ENCODE measurements at regions not wholly inside any gene's neighbourhood (a gene's known extent, or its start where the extent isn't known, plus 50 kb on each side); places are given as distances from the start of the nearest gene placed in this dataset.

GRCh38 chr1:58397187-58397820 is 149.2 kb downstream of the OMA1 start:
- Histone ChIP-seq H3K4me1 (ENCODE audit: insufficient read depth, low read length) (peaks cover 35% of the 10 kb centered on the region), H3K9ac (ENCODE audit: low read depth, low read length) (no peak overlapping the region), H3K9me3 (ENCODE audit: control insufficient read depth, insufficient read depth, low read length) (no peaks in the 10 kb centered on the region), H3K36me3 (ENCODE audit: insufficient read depth, low read length) (no peaks in the 10 kb centered on the region)

GRCh38 chr1:58396150-58396549 is 150.4 kb downstream of the OMA1 start:
- Histone ChIP-seq H3K9me3 (ENCODE audit: control insufficient read depth, insufficient read depth, low read length) (no peaks in the 10 kb centered on the region), H3K4me1 (ENCODE audit: insufficient read depth, low read length) (peaks cover 47% of the 10 kb centered on the region), H3K36me3 (ENCODE audit: insufficient read depth, low read length) (no peaks in the 10 kb centered on the region), H3K9ac (ENCODE audit: low read depth, low read length) (no peak overlapping the region)

- Histone ChIP-seq H3K36me3 (ENCODE audit: insufficient read depth, low read length) (no peaks in the 10 kb centered on the region), H3K9me3 (ENCODE audit: control insufficient read depth, insufficient read depth, low read length) (no peaks in the 10 kb centered on the region), H3K4me1 (ENCODE audit: insufficient read depth, low read length) (peaks cover 48% of the 10 kb centered on the region), H3K9ac (ENCODE audit: low read depth, low read length) (no peak overlapping the region)
Observed at GRCh38 chr1:58395355-58395754, 151.2 kb downstream of the OMA1 start.

- no peaks in the 10 kb centered on the region for H3K9me3 ChIP-seq (ENCODE audit: control insufficient read depth, insufficient read depth, low read length)
- H3K4me1 ChIP-seq (ENCODE audit: insufficient read depth, low read length) = peaks cover 38% of the 10 kb centered on the region
- no peak overlapping the region for H3K9ac ChIP-seq (ENCODE audit: low read depth, low read length)
- H3K36me3 ChIP-seq (ENCODE audit: insufficient read depth, low read length) = no peaks in the 10 kb centered on the region
Observed at GRCh38 chr1:58392083-58392482, 154.4 kb downstream of the OMA1 start.

GRCh38 chr1:58391514-58391913 is 155.0 kb downstream of the OMA1 start:
- Histone ChIP-seq H3K9me3 (ENCODE audit: control insufficient read depth, insufficient read depth, low read length) (no peaks in the 10 kb centered on the region), H3K36me3 (ENCODE audit: insufficient read depth, low read length) (no peaks in the 10 kb centered on the region), H3K9ac (ENCODE audit: low read depth, low read length) (no peak overlapping the region), H3K4me1 (ENCODE audit: insufficient read depth, low read length) (peaks cover 34% of the 10 kb centered on the region)

- Histone ChIP-seq H3K9me3 (ENCODE audit: control insufficient read depth, insufficient read depth, low read length) (no peaks in the 10 kb centered on the region), H3K9ac (ENCODE audit: low read depth, low read length) (no peak overlapping the region), H3K4me1 (ENCODE audit: insufficient read depth, low read length) (peaks cover 30% of the 10 kb centered on the region), H3K36me3 (ENCODE audit: insufficient read depth, low read length) (no peaks in the 10 kb centered on the region)
Observed at GRCh38 chr1:58391056-58391455, 155.5 kb downstream of the OMA1 start.

- Histone ChIP-seq H3K9me3 (ENCODE audit: control insufficient read depth, insufficient read depth, low read length) (no peaks in the 10 kb centered on the region), H3K9ac (ENCODE audit: low read depth, low read length) (no peak overlapping the region), H3K36me3 (ENCODE audit: insufficient read depth, low read length) (no peaks in the 10 kb centered on the region), H3K4me1 (ENCODE audit: insufficient read depth, low read length) (peaks cover 22% of the 10 kb centered on the region)
Observed at GRCh38 chr1:58390091-58390490, 156.4 kb downstream of the OMA1 start.

- Histone ChIP-seq H3K9ac (ENCODE audit: low read depth, low read length) (no peak overlapping the region), H3K36me3 (ENCODE audit: insufficient read depth, low read length) (no peaks in the 10 kb centered on the region), H3K9me3 (ENCODE audit: control insufficient read depth, insufficient read depth, low read length) (0 out of 2 replicates have a peak, but pooled peaks cover 2% of the 10 kb centered on the region), H3K4me1 (ENCODE audit: insufficient read depth, low read length) (no peaks in the 10 kb centered on the region; the same call in 1 of the 2 replicates)
Observed at GRCh38 chr1:58380345-58380744, 166.2 kb downstream of the OMA1 start.

- H3K36me3 ChIP-seq (ENCODE audit: insufficient read depth, low read length) = no peaks in the 10 kb centered on the region
- H3K9me3 ChIP-seq (ENCODE audit: control insufficient read depth, insufficient read depth, low read length) = peaks cover 7% of the 10 kb centered on the region
- no peaks in the 10 kb centered on the region for H3K4me1 ChIP-seq (ENCODE audit: insufficient read depth, low read length)
- no peak overlapping the region for H3K9ac ChIP-seq (ENCODE audit: low read depth, low read length)
Observed at GRCh38 chr1:58367217-58367616, 179.3 kb downstream of the OMA1 start.

- no peaks in the 10 kb centered on the region for H3K36me3 ChIP-seq (ENCODE audit: insufficient read depth, low read length)
- no peak overlapping the region for H3K9ac ChIP-seq (ENCODE audit: low read depth, low read length)
- no peaks in the 10 kb centered on the region for H3K4me1 ChIP-seq (ENCODE audit: insufficient read depth, low read length)
- H3K9me3 ChIP-seq (ENCODE audit: control insufficient read depth, insufficient read depth, low read length) = no peaks in the 10 kb centered on the region
Observed at GRCh38 chr1:58365328-58365727, 181.2 kb downstream of the OMA1 start.

- H3K36me3 ChIP-seq (ENCODE audit: insufficient read depth, low read length) = no peaks in the 10 kb centered on the region
- H3K4me1 ChIP-seq (ENCODE audit: insufficient read depth, low read length) = no peaks in the 10 kb centered on the region
- H3K9me3 ChIP-seq (ENCODE audit: control insufficient read depth, insufficient read depth, low read length) = no peaks in the 10 kb centered on the region
- no peak overlapping the region for H3K9ac ChIP-seq (ENCODE audit: low read depth, low read length)
Observed at GRCh38 chr1:58363585-58363984, 182.9 kb downstream of the OMA1 start.

GRCh38 chr1:58361134-58361533 is 185.4 kb downstream of the OMA1 start:
- no peaks in the 10 kb centered on the region for H3K9me3 ChIP-seq (ENCODE audit: control insufficient read depth, insufficient read depth, low read length)
- H3K9ac ChIP-seq (ENCODE audit: low read depth, low read length) = no peak overlapping the region
- H3K36me3 ChIP-seq (ENCODE audit: insufficient read depth, low read length) = no peaks in the 10 kb centered on the region
- peaks cover 11% of the 10 kb centered on the region for H3K4me1 ChIP-seq (ENCODE audit: insufficient read depth, low read length)

GRCh38 chr1:58358346-58358745 is 188.2 kb downstream of the OMA1 start:
- H3K36me3 ChIP-seq (ENCODE audit: insufficient read depth, low read length) = no peaks in the 10 kb centered on the region
- no peaks in the 10 kb centered on the region for H3K9me3 ChIP-seq (ENCODE audit: control insufficient read depth, insufficient read depth, low read length)
- peaks cover 11% of the 10 kb centered on the region for H3K4me1 ChIP-seq (ENCODE audit: insufficient read depth, low read length)
- no peak overlapping the region for H3K9ac ChIP-seq (ENCODE audit: low read depth, low read length)

GRCh38 chr1:58356402-58356801 is 190.1 kb downstream of the OMA1 start:
- no peak overlapping the region for H3K9ac ChIP-seq (ENCODE audit: low read depth, low read length)
- H3K4me1 ChIP-seq (ENCODE audit: insufficient read depth, low read length) = peaks cover 11% of the 10 kb centered on the region
- no peaks in the 10 kb centered on the region for H3K9me3 ChIP-seq (ENCODE audit: control insufficient read depth, insufficient read depth, low read length)
- no peaks in the 10 kb centered on the region for H3K36me3 ChIP-seq (ENCODE audit: insufficient read depth, low read length)

- Histone ChIP-seq H3K9me3 (ENCODE audit: control insufficient read depth, insufficient read depth, low read length) (no peaks in the 10 kb centered on the region), H3K4me1 (ENCODE audit: insufficient read depth, low read length) (peaks cover 8% of the 10 kb centered on the region), H3K9ac (ENCODE audit: low read depth, low read length) (no peak overlapping the region), H3K36me3 (ENCODE audit: insufficient read depth, low read length) (no peaks in the 10 kb centered on the region)
Observed at GRCh38 chr1:58353168-58353567, 193.4 kb downstream of the OMA1 start.

Data from ES-I3 (cell line).